GM21381 (cell line): ENCODE measurements at regions not wholly inside any gene's neighbourhood (a gene's known extent, or its start where the extent isn't known, plus 50 kb on each side); places are given as distances from the start of the nearest gene placed in this dataset.
A peak's percentile ranks its signal among the peaks of the same experiment; 100 is the strongest.

ENCODE experiments used
- ATAC-seq: cut with Tn5 transposase; IDR thresholded peaks from one replicate; pipeline ENCODE4 v1.9.1; 2021; ENCODE audit warnings: mild to moderate bottlenecking, moderate library complexity; ENCODE audit not compliant: unreplicated experiment

DNA sequence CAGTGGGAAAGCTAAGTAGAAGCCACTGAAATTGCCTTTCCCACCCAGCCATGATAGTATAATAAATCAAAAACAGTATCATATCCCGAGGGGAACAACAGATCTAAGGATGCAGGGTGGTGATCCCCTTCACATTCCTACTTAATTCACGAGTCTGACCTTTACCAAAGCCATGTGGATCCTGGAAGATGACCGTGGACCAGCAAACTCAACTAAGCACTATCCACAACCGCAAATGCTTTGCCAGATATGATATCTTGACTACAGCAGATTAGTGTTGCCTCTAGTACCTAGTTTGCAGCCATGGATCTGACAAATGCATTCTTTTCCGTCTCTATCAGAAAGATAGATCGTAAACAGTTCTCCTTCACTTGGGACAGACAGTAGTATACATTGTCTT is 67.3 kb upstream of the IL6 start:
- no peak for ATAC-seq

DNA sequence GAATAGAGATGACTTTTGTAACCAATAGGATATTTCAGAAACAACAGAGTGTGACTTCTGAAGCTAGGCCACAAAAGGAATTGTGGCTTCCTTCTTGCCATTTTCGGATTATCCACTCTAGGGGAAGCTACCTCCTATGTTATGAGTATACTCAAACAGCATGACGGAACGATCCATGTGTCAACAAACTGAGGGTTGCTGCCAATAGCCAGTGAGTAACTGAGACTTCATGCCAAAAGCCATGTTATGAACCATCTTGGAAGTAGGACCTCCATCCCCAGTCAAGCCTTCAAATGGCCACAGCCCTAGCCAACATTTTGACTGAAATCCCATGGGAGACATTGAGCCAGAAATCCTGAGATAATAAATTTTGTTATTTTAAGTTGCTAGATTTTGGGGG is 69.0 kb upstream of the IL6 start:
- no peak for ATAC-seq

DNA sequence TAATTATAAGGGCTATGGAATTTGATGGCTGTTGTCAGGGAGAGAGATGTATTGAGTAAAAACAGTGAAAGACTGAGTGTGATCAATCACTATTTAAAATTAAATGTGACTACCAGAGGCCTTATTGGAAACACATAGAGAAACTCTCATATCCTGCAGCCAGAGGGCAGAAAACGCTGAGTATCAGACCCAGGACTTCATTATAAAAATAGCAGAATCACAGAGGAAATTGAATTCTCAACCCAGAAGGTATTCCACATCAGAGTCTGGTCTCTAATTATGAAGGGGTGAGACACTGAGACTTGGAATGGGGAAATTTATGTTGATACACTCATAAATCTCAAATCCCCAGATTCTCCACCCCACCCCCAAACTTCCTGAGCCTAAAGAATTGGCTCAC is 69.5 kb upstream of the IL6 start:
- ATAC-seq: no peak

DNA sequence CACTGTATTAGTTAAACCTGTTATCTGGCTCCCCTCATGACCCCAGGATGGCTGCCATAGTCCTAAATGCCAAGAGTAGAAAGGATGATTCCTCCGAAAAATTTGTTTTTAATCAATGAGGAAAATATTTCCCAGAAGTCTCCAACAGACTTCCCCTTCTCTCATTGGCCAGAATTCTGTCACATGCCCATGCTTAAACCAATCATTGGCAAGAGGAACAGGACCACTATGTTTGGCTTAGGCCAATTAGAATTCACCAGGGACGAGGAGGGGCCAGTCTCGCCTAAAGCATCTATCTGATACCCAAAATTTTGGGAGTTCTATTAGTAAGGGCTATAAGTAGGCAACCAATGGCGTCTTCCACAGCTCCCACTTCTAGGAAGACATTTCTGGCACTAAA is 71.2 kb upstream of the IL6 start:
- no peak for ATAC-seq

DNA sequence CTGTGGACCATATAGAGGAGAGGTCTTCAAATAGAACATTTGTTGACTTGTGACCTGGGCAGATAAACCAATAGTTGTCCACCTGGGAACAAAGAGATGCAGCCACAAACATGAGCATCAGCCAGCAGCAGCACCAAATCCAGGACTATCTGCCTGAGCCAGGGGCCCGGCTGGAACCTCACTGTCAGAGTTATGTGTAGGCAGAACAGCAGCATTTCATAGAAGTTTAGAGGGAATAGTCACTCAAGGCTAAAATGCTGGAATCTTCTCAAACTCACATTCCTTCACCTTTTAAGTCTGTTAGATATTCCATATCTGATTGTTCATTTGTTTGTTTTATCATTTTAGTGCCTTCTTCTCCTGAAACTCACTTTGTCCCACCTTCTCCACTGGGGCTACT is 72.2 kb upstream of the IL6 start:
- ATAC-seq: no peak

DNA sequence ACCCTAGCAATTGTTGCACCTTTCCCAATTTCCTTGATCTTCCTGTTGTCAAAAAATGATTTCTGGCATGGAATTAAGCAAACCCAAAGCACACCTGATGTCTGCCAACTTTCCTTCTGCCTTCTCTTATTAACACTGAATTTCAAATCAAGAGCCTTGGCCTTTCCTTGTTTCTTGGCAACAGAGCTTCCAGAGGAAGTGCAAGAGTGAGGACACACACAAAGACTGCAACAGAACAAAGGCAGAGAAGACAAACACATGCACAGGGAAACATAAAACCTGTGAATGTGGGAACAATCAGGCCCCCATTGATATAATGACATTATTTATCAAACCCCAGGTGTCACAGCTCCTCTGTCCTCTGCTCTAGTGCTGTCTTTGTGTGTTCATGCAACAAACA is 73.0 kb upstream of the IL6 start:
- ATAC-seq: no peak

DNA sequence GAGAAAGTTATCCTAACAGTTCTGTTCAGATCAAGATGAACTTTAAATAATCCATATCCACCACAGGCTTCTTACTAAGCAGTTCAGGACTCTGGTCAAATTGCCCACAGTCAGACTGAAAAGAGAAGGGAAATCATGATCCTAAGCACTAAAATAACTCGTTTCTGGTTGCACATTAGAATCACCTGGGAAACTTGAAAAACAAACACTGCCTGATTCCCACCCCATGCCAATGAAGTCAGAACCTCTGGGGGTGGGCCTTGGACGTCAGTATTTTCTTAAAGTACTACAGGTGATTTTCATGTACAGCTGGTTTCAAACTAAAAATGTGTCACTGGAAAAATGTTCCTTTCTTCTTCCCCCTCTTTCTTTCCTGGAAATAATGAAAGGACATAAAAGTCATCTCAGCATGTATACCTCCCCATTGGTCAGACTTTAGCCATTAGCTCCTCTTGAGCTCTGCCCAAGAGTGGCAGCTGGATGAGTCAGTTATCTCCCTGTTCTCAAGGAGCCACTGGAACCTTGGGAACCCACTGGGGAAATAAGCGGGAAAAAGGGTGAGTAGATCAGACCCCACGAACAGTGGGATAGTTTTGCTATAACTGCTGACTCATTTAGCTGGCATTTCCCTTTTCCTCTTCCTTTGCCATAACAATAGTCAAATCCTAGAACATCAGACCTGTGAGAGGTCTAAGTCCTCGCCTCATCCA is 75.3 kb upstream of the IL6 start:
- no peak for ATAC-seq

DNA sequence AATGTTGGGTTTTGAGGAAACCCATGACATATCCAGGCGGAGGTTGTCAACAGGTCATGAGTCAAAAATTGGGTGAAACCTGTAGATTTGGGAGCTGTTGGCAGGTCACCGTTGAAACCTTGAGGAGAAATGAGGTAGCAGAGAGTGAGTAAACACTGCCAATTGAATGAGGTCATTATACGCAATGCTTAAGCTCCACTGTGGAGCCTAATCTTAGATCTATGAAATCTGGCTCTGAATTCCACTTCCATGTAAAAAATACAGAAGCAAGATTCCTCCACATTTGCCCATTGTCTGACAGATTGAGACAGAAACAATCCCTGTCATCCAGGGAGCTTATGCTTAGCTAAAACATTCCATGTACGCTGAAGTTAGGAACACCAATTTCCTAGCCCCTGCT is 76.0 kb upstream of the IL6 start:
- ATAC-seq: no peak

DNA sequence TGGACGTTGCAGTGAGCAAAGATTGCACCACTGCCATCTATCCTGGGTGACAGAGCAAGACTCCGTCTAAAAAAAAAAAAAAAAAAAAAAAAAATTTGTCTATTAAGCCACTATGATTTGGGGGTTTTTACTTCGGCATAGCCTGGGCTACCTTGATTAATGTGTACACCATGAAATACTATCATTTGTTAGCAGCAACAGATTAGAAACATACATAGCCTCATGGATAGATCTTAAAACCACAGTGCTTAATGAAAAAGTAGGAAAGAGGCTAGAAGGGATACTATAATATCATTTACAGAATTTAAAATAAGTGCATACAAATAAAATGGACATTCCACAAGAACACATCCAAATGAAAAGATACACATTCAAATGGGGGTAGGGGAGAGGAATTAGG is 77.3 kb upstream of the IL6 start:
- ATAC-seq: no peak

DNA sequence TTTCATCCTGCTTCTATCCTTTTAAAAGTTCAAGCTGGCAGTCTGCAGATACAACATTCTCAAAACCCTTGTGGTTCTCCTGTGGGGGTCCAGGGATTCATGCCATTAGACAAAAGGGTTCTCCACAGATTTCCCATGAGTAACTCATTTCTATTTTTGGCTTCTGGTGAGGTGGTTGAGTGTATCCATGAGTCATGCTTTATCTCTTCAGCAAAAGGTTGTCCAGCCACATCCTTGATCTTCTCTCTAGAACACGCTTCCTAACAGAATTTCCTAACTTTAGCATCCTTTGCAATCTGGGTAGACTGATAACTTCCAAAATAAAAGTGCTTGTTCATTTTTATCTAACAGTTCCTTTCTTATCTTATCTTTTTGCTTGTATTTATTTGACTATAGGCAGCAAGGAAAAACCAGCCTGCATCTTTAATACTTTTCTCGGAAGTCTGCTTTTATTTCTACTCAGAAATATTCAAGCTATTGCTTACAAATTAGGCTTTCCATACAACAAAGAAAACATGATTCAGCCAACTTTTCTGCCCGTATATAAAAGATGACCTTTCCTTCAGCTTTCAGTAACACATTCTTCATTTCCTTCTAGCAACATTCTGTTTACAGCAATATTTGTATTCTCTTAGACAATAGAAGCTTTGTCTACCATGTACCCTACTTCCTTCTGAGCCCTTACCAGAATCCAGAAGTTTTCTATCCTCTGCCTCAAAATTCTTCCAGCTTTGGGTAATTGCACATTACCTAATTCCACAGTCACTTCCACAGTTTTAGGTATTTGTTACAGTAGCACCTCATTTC is 79.3 kb upstream of the IL6 start:
- ATAC-seq: no peak

DNA sequence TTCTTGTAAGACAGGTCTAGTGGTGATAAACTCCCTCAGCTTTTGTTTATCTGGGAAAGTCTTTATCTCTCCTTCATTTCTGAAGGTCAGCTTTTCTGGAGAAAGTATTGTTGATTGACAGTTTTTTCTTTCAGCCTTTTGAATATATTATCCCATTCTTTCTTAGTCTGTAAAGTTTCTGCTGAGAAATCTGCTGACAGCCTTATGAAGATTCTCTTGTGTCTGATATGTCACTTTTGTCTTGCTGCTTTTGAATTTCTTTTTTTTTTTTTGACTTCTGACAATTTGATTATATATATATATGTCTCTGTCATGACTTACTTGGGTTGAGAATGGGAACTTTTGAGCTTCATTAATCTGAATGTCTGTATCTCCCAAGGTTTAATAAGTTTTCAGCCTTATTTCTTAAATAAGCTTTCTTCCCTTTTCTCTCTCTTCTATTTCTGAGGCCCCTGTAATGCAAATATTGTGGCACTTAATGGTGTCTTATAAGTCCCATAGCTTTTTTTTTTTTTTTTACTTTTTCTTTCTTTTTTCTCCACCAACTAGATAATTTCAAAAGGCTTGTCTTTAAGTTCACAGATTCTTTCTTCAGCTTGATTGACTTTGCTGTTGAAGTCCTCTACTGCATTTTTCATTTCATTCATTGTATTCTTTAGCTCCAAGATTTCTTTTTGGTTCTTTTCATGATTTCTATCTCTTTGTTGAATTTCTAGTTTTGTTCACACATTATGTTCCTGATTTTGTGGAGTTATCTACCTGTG is 81.4 kb upstream of the IL6 start:
- ATAC-seq: no peak

DNA sequence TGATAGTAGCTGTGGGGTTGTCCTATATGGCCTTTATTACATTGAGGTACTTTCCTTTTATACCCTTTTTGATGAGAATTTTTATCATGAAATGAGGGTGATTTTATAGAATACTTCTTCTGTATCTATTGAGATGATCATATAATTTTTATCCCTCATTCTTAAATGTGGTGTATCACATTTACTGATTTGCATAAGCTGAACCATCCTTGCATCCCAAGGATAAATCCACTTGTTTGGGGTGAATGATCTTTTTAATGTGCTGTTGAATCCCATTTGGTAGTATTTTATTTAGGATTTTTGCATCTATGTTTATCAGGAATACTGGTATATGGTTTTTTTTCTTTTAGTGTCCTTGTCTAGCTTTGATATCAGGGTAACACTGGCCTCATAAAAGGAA is 84.5 kb upstream of the IL6 start:
- no peak for ATAC-seq

DNA sequence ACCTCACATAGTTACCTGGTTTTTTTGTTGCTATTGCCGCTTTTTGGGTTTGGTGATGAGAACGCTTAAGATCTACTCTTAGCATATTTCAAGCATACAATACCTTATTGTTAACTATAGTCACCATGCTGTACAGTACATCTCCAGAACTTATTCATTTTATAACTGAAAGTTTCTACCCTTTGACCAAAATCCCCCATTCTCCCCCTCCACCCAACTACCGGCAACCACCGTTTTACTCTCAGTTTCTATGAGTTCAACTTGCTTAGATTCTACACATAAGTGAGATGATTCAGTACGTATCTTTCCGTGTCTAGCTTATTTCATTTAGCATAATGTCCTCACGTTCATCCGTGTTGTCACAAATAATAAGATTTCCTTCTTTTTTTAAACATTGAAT is 86.7 kb upstream of the IL6 start:
- ATAC-seq: peak; percentile 97

DNA sequence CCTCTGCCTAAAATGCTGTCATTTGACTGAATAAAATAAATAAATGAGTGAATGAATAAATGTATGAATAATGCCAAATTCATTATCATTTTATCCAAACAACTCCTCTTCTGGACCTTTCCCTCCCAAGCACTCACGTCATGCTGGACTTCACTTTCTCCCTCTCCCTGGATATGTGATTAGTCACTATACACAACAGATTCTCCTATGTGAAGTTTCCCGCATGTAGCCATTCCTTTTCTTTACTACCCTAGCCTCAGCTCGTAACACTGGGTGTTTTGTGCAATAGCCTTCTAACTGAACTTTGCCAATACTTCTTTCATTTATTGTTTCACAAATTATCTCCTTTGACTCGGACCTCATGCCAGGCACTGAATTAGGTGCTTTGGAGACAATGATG is 87.6 kb upstream of the IL6 start:
- no peak for ATAC-seq

DNA sequence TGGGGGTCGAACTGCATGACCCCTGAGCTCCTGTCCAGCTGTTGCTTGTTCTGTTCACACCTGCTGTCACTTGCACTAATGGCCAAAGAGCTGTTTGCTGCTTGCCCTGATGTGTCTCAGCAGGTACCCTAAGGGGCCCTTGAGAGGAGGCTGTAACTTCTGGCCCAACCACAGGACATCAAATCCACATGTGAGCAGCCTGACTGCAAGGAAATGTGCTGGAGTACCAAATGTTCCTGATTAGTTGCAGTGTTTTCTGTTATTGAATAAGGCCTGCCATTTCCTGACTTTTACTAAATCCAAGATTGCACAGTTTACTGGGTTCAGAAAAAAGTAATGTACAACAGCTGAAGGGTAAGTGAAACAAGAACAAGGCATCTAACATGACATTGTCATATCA is 91.7 kb upstream of the IL6 start:
- ATAC-seq: no peak

DNA sequence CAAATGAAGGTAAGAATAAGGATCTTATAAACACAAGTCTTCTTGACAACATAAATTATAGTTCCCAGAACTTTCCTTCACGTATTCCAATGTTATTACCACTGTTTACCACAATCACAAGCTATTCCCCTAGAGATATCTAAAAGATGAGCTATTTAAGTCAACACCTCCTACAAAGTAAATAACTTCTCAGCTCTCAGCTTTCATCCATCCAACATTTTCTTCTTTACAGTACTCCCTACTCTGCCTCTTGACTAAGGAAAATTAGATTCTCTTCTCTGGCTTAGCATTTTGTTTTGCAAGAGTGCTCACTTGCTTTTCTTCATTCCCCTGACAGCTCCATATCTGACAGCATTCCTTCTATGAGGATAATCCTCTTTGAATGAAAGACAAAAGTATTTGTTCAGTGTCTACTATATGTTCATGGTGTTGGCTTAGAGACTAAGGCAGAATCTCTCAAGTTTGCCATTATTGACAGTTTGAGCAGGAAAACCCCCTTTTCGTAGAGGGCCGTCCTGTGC is 93.0 kb upstream of the IL6 start:
- no peak for ATAC-seq

DNA sequence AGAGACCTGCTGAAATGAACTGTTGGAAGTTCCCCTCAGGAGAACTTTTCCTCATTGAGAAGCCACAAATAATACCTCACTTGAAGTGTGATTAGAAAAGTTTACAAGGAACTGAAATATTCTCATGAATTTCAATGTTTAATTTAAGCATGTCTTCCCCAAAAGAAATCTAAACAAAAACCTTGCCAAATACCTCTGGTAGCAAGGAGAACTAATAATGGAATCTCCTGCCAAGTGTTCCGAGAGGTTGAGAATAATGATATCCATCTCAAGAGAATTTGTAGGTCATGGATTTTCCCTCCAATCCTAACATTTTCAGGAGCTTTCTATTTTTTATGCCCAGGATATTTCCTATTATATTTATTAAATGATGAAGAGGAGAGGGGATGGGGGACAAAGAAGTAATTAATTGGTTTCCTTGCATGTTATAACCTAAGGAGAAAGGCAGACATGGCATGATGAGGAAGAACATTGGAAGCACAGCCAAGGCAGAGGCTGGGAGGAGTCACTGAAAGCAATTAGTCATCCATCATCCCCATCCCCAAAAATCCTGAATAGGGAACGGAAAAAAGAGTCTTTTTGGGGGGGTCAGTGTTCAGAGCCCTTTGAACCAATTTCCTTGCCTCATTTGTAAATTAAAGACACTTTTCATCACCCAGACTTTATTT is 93.6 kb upstream of the IL6 start:
- ATAC-seq: no peak

DNA sequence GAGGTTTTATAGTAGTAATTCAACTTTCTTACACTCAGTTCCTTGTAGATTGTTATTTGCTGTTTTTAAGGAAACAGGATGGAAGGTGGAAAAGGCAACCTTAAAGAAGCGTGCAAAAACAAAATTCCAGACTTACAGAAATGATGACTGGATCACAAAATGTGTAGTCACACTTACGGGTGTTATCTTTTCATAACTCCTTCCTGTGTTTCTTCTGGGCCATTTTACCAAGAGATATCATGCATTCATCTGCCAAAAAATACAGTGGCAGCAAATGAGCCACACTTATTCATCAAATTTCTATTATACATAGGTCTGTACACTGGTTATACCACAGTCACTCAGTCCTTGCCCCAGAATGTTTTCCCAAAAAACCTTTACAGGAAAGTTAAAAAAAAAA is 94.3 kb upstream of the IL6 start:
- ATAC-seq: no peak

DNA sequence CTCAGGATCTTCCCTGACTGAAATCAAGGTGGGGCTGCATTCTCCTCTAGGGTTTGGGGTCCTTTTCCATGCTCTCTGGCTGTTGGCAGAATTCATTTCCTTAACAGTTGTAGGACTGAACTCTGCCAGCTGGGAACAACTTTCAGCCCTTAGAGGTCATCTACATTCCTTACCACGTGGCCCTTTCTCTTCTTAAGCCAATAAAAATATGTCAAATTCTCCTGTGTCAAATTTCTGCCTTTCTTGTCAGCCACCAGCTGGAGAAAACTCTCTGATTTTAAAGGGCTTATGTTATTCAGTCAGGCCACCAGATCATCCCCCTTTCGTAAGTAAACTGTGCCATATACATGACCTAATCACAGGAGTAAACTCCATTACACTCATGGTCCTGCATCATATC is 95.3 kb upstream of the IL6 start:
- ATAC-seq: no peak

DNA sequence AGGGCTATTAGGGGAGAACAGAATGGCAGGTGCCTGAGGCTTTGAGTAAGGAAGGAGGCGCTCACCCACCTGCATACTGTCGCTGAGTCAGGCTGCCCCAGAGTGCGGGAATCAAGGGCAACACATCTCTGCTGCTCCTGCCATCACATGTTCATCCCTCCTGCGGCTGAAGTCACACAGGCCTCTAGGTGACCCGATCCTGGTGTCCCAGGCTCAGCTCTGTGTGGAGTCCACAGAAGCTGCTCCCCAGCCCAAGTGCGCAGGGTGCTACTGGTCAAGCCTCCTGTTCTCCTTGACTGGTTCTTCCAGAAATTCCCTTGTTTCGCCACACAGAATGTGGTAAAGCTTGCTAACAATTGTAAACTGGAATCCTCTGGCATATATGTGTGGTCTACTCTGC is 96.9 kb upstream of the IL6 start:
- no peak for ATAC-seq

DNA sequence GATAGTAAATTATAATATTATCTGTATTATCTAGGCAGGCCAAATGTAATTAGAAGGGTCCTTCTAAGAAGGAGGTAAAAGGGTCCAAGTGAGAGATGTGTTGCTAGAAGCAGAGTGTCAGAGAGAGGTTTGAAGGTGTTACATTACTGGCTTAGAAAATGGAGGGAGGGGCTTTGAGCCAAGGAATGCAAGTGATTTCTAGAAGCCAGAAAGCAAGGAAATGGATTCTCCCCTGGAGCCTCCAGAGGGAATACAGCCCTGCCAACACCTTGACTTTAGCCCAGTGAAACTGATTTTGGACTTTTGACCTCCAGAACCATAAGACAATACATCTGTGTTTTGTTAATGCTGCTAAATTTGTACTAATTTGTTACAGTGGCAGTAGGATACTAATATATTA is 97.9 kb upstream of the IL6 start:
- no peak for ATAC-seq
